Choroid plexus epithelial cell (primary cell): ENCODE measurements at regions not wholly inside any gene's neighbourhood (a gene's known extent, or its start where the extent isn't known, plus 50 kb on each side); places are given as distances from the start of the nearest gene placed in this dataset.
"Not testable (repeated sequence)": the region's sequence is repeated elsewhere in the genome, so short reads cannot be mapped to it uniquely, and the experiment has no call there.

Experiments used
- DNase-seq: peaks from one replicate; pipeline ENCODE4 v3.0.0-alpha.2; 2010; ENCODE audit warnings: low read depth
- H3K4me3 ChIP-seq: 2 replicates; pipeline ENCODE4 v1.5.1; 2011; ENCODE audit warnings: low read depth, mild to moderate bottlenecking, control low read depth, low read length, moderate library complexity
- TF ChIP-seq, protein P1 (sequence below): conservative IDR thresholded peaks from 2 replicates; pipeline ENCODE4 v1.5.1; 2011; ENCODE audit warnings: low read depth, mild to moderate bottlenecking, control low read depth, inconsistent platforms, low read length, moderate library complexity

- H3K4me3 ChIP-seq: no peak overlapping the region
- TF ChIP-seq, protein P1, sequence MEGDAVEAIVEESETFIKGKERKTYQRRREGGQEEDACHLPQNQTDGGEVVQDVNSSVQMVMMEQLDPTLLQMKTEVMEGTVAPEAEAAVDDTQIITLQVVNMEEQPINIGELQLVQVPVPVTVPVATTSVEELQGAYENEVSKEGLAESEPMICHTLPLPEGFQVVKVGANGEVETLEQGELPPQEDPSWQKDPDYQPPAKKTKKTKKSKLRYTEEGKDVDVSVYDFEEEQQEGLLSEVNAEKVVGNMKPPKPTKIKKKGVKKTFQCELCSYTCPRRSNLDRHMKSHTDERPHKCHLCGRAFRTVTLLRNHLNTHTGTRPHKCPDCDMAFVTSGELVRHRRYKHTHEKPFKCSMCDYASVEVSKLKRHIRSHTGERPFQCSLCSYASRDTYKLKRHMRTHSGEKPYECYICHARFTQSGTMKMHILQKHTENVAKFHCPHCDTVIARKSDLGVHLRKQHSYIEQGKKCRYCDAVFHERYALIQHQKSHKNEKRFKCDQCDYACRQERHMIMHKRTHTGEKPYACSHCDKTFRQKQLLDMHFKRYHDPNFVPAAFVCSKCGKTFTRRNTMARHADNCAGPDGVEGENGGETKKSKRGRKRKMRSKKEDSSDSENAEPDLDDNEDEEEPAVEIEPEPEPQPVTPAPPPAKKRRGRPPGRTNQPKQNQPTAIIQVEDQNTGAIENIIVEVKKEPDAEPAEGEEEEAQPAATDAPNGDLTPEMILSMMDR: no peak
- no peak for DNase-seq
These were observed 179.9 kb upstream of the PRSS58 start for GRCh38 chr7:142437741-142438140.

DNA sequence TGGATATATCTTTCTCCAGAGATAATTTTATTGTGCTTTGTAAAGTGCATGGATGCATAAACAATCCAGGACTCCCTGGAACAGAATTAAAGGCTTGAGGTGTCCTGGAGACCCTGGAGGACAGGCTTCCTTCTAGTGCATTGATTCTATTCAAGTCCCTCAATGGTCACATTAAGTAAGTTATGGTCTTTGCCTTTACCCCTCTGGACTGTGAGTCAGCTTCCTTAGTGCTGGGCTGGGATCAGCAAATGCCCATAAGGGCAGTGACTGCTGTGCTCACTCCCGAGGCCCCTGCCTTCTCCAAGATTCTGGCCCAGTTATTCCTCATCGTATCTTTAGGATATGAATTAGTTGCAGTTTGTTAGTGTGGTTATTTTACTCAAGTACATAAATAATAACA lies 178.7 kb upstream of the PRSS58 start:
- H3K4me3 ChIP-seq: no peak overlapping the region
- peak; percentile 36 for DNase-seq
- TF ChIP-seq, protein P1: no peak

DNA sequence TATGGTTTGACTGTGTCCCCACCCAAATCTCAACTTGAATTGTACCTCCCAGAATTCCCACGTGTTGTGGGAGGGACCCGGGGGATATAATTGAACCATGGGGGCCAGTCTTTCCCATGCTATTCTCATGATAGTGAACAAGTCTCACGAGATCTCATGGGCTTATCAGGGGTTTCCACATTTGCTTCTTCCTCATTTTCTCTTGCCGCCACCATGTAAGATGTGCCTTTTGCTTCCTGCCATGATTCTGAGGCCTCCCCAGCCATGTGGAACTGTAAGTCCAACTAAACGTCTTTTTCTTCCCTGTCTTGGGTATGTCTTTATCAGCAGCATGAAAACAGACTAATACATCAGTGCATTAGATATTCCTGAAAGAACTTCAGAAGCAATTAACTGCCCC lies 177.7 kb upstream of the PRSS58 start:
- H3K4me3 ChIP-seq, DNase-seq: not testable (repeated sequence)

DNA sequence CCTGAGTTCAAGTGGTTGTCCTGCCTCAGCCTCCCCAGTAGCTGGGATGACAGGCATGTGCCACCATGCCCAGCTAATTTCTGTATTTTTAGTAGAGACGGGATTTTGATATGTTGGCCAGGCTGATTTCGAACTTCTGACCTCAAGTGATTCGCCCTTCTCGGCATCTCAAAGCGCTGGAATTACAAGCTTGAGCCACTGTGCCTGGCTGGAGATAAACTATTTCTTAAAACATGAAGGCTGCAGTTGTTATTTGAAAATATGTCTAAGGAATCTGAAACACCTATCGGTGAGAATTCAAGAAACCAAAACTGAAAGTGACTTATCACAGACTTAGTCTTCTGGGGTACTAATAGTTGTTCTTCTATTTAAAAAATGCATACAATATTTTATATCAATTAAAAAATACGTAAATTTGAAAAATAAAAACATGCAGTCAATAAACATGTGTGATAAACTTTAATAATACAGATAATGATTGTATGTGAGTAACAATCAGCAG lies 176.9 kb upstream of the PRSS58 start:
- no peak overlapping the region for H3K4me3 ChIP-seq
- TF ChIP-seq, protein P1: no peak
- DNase-seq: no peak

DNA sequence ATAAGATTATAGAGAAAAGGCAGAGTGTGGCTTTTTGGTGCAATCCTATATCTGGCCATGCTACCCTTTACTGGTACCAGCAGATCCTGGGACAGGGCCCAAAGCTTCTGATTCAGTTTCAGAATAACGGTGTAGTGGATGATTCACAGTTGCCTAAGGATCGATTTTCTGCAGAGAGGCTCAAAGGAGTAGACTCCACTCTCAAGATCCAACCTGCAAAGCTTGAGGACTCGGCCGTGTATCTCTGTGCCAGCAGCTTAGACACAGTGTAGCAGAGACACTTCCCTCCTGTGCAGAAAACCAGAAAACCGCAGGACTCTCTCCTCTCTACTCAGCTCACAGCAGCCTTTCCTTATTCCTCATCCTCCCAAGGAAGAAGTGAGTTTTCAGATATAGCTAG lies 176.3 kb upstream of the PRSS58 start:
- not testable (repeated sequence) for H3K4me3 ChIP-seq, DNase-seq

DNA sequence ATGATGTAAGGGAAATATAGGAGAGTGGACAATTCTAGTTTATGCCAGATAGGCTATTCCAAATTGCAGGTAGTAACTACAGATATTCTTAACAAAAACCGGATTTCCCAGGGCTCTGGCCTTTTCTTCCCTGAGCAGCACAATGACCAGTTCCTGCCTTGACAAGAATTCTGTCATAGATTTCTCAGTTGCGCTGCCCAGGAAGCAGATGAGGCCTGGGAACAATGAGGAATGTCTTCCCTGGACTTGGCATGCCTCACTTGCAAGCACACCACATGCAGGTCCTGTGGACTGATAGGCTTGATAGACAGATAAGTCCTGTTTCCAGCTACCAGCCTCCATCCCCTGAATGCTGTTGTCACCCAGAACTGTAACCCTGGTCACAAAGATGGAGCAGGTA lies 174.5 kb upstream of the PRSS58 start:
- no peak for DNase-seq
- H3K4me3 ChIP-seq: no peak overlapping the region
- TF ChIP-seq, protein P1: no peak

- no peak overlapping the region for H3K4me3 ChIP-seq
- TF ChIP-seq, protein P1: no peak
- DNase-seq: no peak
These were observed 173.6 kb upstream of the PRSS58 start for GRCh38 chr7:142431491-142431890.

- no peak overlapping the region for H3K4me3 ChIP-seq
- TF ChIP-seq, protein P1: no peak
- DNase-seq: no peak
These were observed 170.2 kb upstream of the PRSS58 start for GRCh38 chr7:142428094-142428493.
